Fibroblast of peridontal ligament (primary cell): ENCODE measurements at regions not wholly inside any gene's neighbourhood (a gene's known extent, or its start where the extent isn't known, plus 50 kb on each side); places are given as distances from the start of the nearest gene placed in this dataset.

ENCODE experiments used
- DNase-seq: peaks from one replicate; pipeline ENCODE4 v3.0.0-alpha.2; 2010; ENCODE audit errors: extremely low read depth

- DNase-seq: no peak
Measured at GRCh38 chr1:193807208-193807607, 620.8 kb upstream of the B3GALT2 start.

- DNase-seq: peak; percentile 16
Measured at GRCh38 chr1:193806079-193807048, 620.0 kb upstream of the B3GALT2 start.

- no peak for DNase-seq
Measured at GRCh38 chr1:193799948-193800690, 613.7 kb upstream of the B3GALT2 start.

GRCh38 chr1:193799371-193799770 lies 613.0 kb upstream of the B3GALT2 start:
- DNase-seq: no peak

GRCh38 chr1:193794239-193794638 lies 607.8 kb upstream of the B3GALT2 start:
- peak; percentile 68 for DNase-seq

GRCh38 chr1:193791746-193792145 lies 605.3 kb upstream of the B3GALT2 start:
- no peak for DNase-seq

GRCh38 chr1:193787061-193787460 lies 600.6 kb upstream of the B3GALT2 start:
- no peak for DNase-seq

- DNase-seq: peak; percentile 74
Measured at GRCh38 chr1:193785850-193786420, 599.5 kb upstream of the B3GALT2 start.

GRCh38 chr1:193774536-193775323 lies 588.3 kb upstream of the B3GALT2 start:
- DNase-seq: no peak

GRCh38 chr1:193771596-193771995 lies 585.2 kb upstream of the B3GALT2 start:
- no peak for DNase-seq

GRCh38 chr1:193769651-193770050 lies 583.2 kb upstream of the B3GALT2 start:
- DNase-seq: peak; percentile 63

- DNase-seq: no peak
Measured at GRCh38 chr1:193767886-193768285, 581.5 kb upstream of the B3GALT2 start.

GRCh38 chr1:193766329-193766728 lies 579.9 kb upstream of the B3GALT2 start:
- no peak for DNase-seq

GRCh38 chr1:193763266-193763665 lies 576.9 kb upstream of the B3GALT2 start:
- DNase-seq: peak; percentile 26

- no peak for DNase-seq
Measured at GRCh38 chr1:193762236-193762635, 575.8 kb upstream of the B3GALT2 start.

GRCh38 chr1:193755441-193755840 lies 569.0 kb upstream of the B3GALT2 start:
- DNase-seq: no peak

GRCh38 chr1:193754732-193755427 lies 568.5 kb upstream of the B3GALT2 start:
- DNase-seq: peak; percentile 26

GRCh38 chr1:193754151-193754550 lies 567.7 kb upstream of the B3GALT2 start:
- DNase-seq: no peak

GRCh38 chr1:193753038-193753756 lies 566.8 kb upstream of the B3GALT2 start:
- no peak for DNase-seq

GRCh38 chr1:193749868-193750267 lies 563.5 kb upstream of the B3GALT2 start:
- no peak for DNase-seq
